DOHH2 (cell line): ENCODE measurements at regions not wholly inside any gene's neighbourhood (a gene's known extent, or its start where the extent isn't known, plus 50 kb on each side); places are given as distances from the start of the nearest gene placed in this dataset.

ENCODE experiments used
- EZH2phosphoT487 ChIP-seq: fragments of 200-600 bp; sonication (generic); IDR thresholded peaks from 2 replicates; pipeline ENCODE4 v1.6.1; 2017; ENCODE audit warnings: borderline replicate concordance, mild to moderate bottlenecking, antibody characterized with exemption, low read length, moderate library complexity, mixed read lengths
- TF ChIP-seq, protein P1 (sequence below): fragments of 200-600 bp; sonication (generic); IDR thresholded peaks from one replicate; pipeline ENCODE4 v1.5.1; 2014; ENCODE audit warnings: antibody characterized with exemption, mild to moderate bottlenecking, low read depth, low read length; ENCODE audit not compliant: poor library complexity, severe bottlenecking

DNA sequence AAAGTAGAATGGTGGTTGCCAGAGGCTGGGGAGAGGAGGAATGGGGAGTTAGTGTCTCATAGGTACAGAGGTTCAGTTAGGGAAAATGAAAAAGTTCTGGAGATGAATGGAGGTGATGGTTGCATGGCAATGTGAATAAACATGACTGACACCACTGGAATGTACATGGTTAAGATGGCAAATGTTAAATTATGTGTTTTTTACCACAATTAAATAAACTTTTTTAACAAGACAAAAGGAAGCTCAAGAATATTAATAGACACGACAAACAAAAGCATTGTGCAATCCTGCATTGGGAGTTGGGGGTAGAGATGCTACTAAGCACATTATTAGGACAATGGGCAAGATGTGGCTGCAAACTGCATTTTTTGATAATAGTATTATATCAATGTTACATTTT, 147.7 kb downstream of the TWIST2 start:
- TF ChIP-seq, protein P1, sequence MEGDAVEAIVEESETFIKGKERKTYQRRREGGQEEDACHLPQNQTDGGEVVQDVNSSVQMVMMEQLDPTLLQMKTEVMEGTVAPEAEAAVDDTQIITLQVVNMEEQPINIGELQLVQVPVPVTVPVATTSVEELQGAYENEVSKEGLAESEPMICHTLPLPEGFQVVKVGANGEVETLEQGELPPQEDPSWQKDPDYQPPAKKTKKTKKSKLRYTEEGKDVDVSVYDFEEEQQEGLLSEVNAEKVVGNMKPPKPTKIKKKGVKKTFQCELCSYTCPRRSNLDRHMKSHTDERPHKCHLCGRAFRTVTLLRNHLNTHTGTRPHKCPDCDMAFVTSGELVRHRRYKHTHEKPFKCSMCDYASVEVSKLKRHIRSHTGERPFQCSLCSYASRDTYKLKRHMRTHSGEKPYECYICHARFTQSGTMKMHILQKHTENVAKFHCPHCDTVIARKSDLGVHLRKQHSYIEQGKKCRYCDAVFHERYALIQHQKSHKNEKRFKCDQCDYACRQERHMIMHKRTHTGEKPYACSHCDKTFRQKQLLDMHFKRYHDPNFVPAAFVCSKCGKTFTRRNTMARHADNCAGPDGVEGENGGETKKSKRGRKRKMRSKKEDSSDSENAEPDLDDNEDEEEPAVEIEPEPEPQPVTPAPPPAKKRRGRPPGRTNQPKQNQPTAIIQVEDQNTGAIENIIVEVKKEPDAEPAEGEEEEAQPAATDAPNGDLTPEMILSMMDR: no peak
- no peak for TF ChIP-seq EZH2phosphoT487
